K562 (cell line): ENCODE measurements at regions not wholly inside any gene's neighbourhood (a gene's known extent, or its start where the extent isn't known, plus 50 kb on each side); places are given as distances from the start of the nearest gene placed in this dataset.

Source experiments
- ATAC-seq: fragments of 200-7000 bp; cut with Tn5 transposase; 3 replicates; pipeline ENCODE4 v1.9.1; 2020; ENCODE audit warnings: moderate library complexity
- BruUV-seq: library from RNA; stranded (reverse); fragments of 400-500 nt; replicated peaks from 2 replicates; lab custom pipeline; 2021; lab: Mats Ljungman, UMichigan
- CTCF ChIA-PET: fragments of 300-600 bp; formaldehyde crosslinking; extraction: SDS; loops from one replicate; lab custom pipeline; 2021; ENCODE audit warnings: low intra/inter-chr PET ratio; lab: Yijun Ruan, JAX
- POLR2A ChIA-PET: fragments of 300-600, 350-650 bp; sonication (Branson Sonifier 250); formaldehyde crosslinking; extraction: SDS; loops from one replicate; lab custom pipeline; 2021; ENCODE audit warnings: antibody characterized with exemption, inconsistent platforms; lab: Yijun Ruan, JAX
- DNase-seq, 4 experiments: peaks; one replicate each; pipeline versions ENCODE4 v3.0.0 to v3.0.0-alpha.2; 2011 to 2018; ENCODE audit warnings: low spot score in 3 of 4, mixed read lengths in 3 of 4; ENCODE audit errors: extremely low read depth in 1 of 4
- FAIRE-seq: peaks from 2 replicates; lab custom pipeline; 2011; peaks lifted over from hg19 to GRCh38; lab: Jason Lieb, UNC
- H2AFZ ChIP-seq: 2 replicates; pipeline ENCODE4 v1.6.0; 2011; ENCODE audit warnings: low read depth, low read length, control low read depth, inconsistent platforms
- H3K27ac ChIP-seq: fragments of 200-600 bp; 3 replicates; pipeline ENCODE4 v1.8.0; 2011; ENCODE audit warnings: low read depth, mild to moderate bottlenecking, control low read depth, inconsistent platforms, low read length, moderate library complexity, mixed read lengths; ENCODE audit errors: extremely low read depth
- H3K27me3 ChIP-seq, 2 experiments: fragments of 300-600 bp in 1 of 2; 2 replicates in 1 of 2; 3 replicates in 1 of 2; pipeline versions ENCODE4 v1.6.0 to v1.8.0; 2011; ENCODE audit warnings: inconsistent platforms in 2 of 2, low read length in 2 of 2, mild to moderate bottlenecking in 1 of 2, mixed read lengths in 1 of 2, moderate library complexity in 1 of 2; ENCODE audit not compliant: control insufficient read depth in 2 of 2, insufficient read depth in 2 of 2
- H3K36me3 ChIP-seq: fragments of 300-600 bp; 3 replicates; pipeline ENCODE4 v1.8.0; 2011; ENCODE audit warnings: mild to moderate bottlenecking, low read length, inconsistent platforms; ENCODE audit not compliant: control insufficient read depth, insufficient read depth
- H3K4me1 ChIP-seq, 2 experiments: fragments of 200-600 bp in 1 of 2; replicated peaks in 1 of 2; 2 replicates in 1 of 2; 3 replicates in 1 of 2; pipeline versions ENCODE4 v1.5.1 to v1.8.0; 2011; ENCODE audit warnings: inconsistent platforms in 2 of 2, low read length in 2 of 2, mild to moderate bottlenecking in 1 of 2, mixed read lengths in 1 of 2, moderate library complexity in 1 of 2; ENCODE audit not compliant: control insufficient read depth in 2 of 2, insufficient read depth in 2 of 2
- H3K4me2 ChIP-seq: 2 replicates; pipeline ENCODE4 v1.6.1; 2011; ENCODE audit warnings: low read length, control low read depth, inconsistent platforms, mixed read lengths; ENCODE audit not compliant: insufficient read depth
- H3K4me3 ChIP-seq: fragments of 200-600 bp; sonication (generic), shearing (Covaris generic); 2 replicates; pipeline ENCODE4 v1.5.1; 2016; ENCODE audit warnings: control low read depth, inconsistent platforms
- H3K79me2 ChIP-seq: fragments of 200-600 bp; 3 replicates; pipeline ENCODE4 v1.8.0; 2011; ENCODE audit warnings: low read length, inconsistent platforms; ENCODE audit not compliant: control insufficient read depth, insufficient read depth
- H3K9ac ChIP-seq, 2 experiments: 2 replicates each; pipeline versions ENCODE4 v1.6.0 to v1.6.1; 2011; ENCODE audit warnings: low read depth in 2 of 2, low read length in 2 of 2, control low read depth in 1 of 2, inconsistent platforms in 1 of 2, mild to moderate bottlenecking in 1 of 2, mixed read lengths in 1 of 2; ENCODE audit not compliant: insufficient read depth in 1 of 2
- H3K9me1 ChIP-seq: one replicate; pipeline ENCODE4 v1.6.0; 2011; ENCODE audit warnings: inconsistent platforms, mild to moderate bottlenecking, low read length, moderate library complexity; ENCODE audit not compliant: control insufficient read depth, insufficient read depth
- H3K9me3 ChIP-seq: replicated peaks from 2 replicates; pipeline ENCODE4 v1.5.1; 2011; ENCODE audit warnings: low read depth, low read length, inconsistent platforms; ENCODE audit not compliant: control insufficient read depth, insufficient read depth
- H4K20me1 ChIP-seq: replicated peaks from 2 replicates; pipeline ENCODE4 v1.6.1; 2011; ENCODE audit warnings: low read length, inconsistent platforms, mixed read lengths; ENCODE audit not compliant: control insufficient read depth, insufficient read depth
- EZH2 ChIP-seq: IDR thresholded peaks from 2 replicates; pipeline ENCODE4 v1.6.1; 2012; ENCODE audit warnings: low read depth, mild to moderate bottlenecking, inconsistent platforms, low read length, borderline replicate concordance
- GABPB1 ChIP-seq: sonication (generic); formaldehyde crosslinking; IDR thresholded peaks from 2 replicates; pipeline ENCODE4 v1.8.0; 2022; ENCODE audit warnings: mild to moderate bottlenecking, missing genetic modification reagents
- HNRNPLL ChIP-seq: fragments of 200-400 bp; formaldehyde crosslinking; IDR thresholded peaks from 2 replicates; pipeline ENCODE4 v1.6.1; 2017; ENCODE audit warnings: low read length, low read depth, mild to moderate bottlenecking; ENCODE audit not compliant: poor library complexity, severe bottlenecking
- KLF1 ChIP-seq: fragments of 450-650 bp; IDR thresholded peaks from 2 replicates; pipeline ENCODE4 v1.6.1; 2016; ENCODE audit warnings: missing genetic modification characterization, missing compliant biosample characterization
- MTA2 ChIP-seq: fragments of 450-650 bp; IDR thresholded peaks from 2 replicates; pipeline ENCODE4 v1.6.1; 2016; ENCODE audit warnings: low read depth
- NELFE ChIP-seq: IDR thresholded peaks from 2 replicates; pipeline ENCODE4 v1.6.1; 2011; ENCODE audit warnings: mild to moderate bottlenecking; ENCODE audit not compliant: insufficient read depth, insufficient read length
- RBM39 ChIP-seq: fragments of 200-400 bp; formaldehyde crosslinking; optimal IDR thresholded peaks from 2 replicates; pipeline ENCODE3; 2018; ENCODE audit warnings: low read depth, low read length
- SAFB2 ChIP-seq: fragments of 200-400 bp; formaldehyde crosslinking; IDR thresholded peaks from 2 replicates; pipeline ENCODE4 v1.6.1; 2018; ENCODE audit warnings: borderline replicate concordance, low read length, low read depth, moderate library complexity; ENCODE audit not compliant: severe bottlenecking
- SMARCC2 ChIP-seq: fragments of 450-650 bp; IDR thresholded peaks from 2 replicates; pipeline ENCODE4 v1.6.1; 2017; ENCODE audit warnings: antibody characterized with exemption, moderate library complexity, mild to moderate bottlenecking, low read depth
- TCF7 ChIP-seq: sonication (generic); IDR thresholded peaks from 2 replicates; pipeline ENCODE4 v1.6.1; 2016; ENCODE audit warnings: antibody characterized with exemption, borderline replicate concordance
- XRCC3 ChIP-seq: fragments of 450-650 bp; IDR thresholded peaks from 2 replicates; pipeline ENCODE4 v1.6.1; 2017; ENCODE audit warnings: mild to moderate bottlenecking, moderate library complexity
- ZNF174 ChIP-seq: fragments of 250-450 bp; sonication (Bioruptor Pico); IDR thresholded peaks from 2 replicates; pipeline ENCODE4 v1.4.0; 2020; ENCODE audit warnings: mild to moderate bottlenecking
- WGBS: fragments of 100-300 bp; shearing (Covaris generic); methylation state at CpG from one replicate; pipeline ENCODE4 v1.1.6; 2016; ENCODE audit warnings: low coverage, mixed read lengths; ENCODE audit not compliant: insufficient coverage; ENCODE audit errors: missing lambda C conversion rate; 5-methylcytosine and 5-hydroxymethylcytosine counted together
- in situ Hi-C: fragments of 300-500 bp; cut with MboI; formaldehyde crosslinking; loops from 4 replicates; pipeline ENCODE4 v1.15.0; 2018; ENCODE audit warnings: inconsistent platforms, mixed read lengths
- intact Hi-C: fragments of 100-400 bp; cut with micrococcal nuclease; formaldehyde crosslinking; loops from 2 replicates; pipeline ENCODE4 v1.14.2; 2022
- TF ChIP-seq, protein P1 (sequence below): fragments of 250-450 bp; sonication (Bioruptor Pico); IDR thresholded peaks from 2 replicates; pipeline ENCODE4 v1.4.0; 2020
- TF ChIP-seq, protein P2 (sequence below): fragments of 450-650 bp; conservative IDR thresholded peaks from 2 replicates; pipeline ENCODE4 v1.6.1; 2016; ENCODE audit warnings: missing genetic modification characterization, low read depth, mild to moderate bottlenecking, control low read depth, missing compliant biosample characterization
- TF ChIP-seq, protein P3 (sequence below), 2 experiments: fragments of 200-800 bp in 1 of 2; sonication (Bioruptor generic) in 1 of 2; sonication (generic) in 1 of 2; formaldehyde crosslinking in 1 of 2; IDR thresholded peaks in 1 of 2; conservative IDR thresholded peaks in 1 of 2; 2 replicates each; pipeline versions ENCODE4 v1.5.0 to v1.6.1; 2016 to 2020; ENCODE audit warnings: missing compliant biosample characterization in 1 of 2, missing genetic modification characterization in 1 of 2, missing genetic modification reagents in 1 of 2

DNA sequence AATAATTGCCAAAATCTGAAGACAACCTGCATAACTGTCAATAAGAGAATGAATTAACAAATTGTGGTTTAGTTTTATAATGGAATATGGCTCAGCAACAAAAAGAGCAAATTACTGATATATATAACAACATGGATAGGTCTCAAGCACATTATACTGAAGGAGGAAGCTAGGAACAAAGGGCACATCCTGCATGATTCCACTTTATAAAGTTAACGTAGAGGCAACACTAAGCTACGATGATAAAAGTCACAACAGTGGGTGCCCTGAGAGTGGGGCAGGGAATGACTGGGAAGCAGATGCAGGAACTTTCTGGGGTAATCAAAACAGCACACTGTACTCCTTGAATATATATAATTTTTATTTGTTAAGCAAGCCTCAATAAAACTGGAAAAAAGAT, 165.2 kb downstream of the RMI1 start:
- Histone ChIP-seq H3K4me3 (no peak overlapping the region), H3K36me3 (no peaks in the 10 kb centered on the region), H3K9me1 (no peaks in the 10 kb centered on the region), H4K20me1 (no peaks in the 10 kb centered on the region), H3K9me3 (no peaks in the 10 kb centered on the region), H3K4me2 (no peak overlapping the region), H3K4me1 (peaks cover 0 to under 1% of the 10 kb centered on the region in 2 experiments; a peak in 1 of 5 replicates), H3K27me3 (peaks cover 1 to 9% of the 10 kb centered on the region in 2 experiments; a peak in 3 of 5 replicates), H3K9ac (no peak overlapping the region), H3K79me2 (no peaks in the 10 kb centered on the region), H3K27ac (no peak overlapping the region), H2AFZ (no peak overlapping the region)
- DNase-seq (no peak), FAIRE-seq (no peak), ATAC-seq (no peak)
- in situ Hi-C loops = no loop called here
- intact Hi-C loops = loop anchor here (2.0 kb wide), 1 partner anchor 19 kb away; no protein-coding TSS in a partner anchor
- POLR2A ChIA-PET = no interaction called here
- CTCF ChIA-PET = no interaction called here
- 0% methylated on average over 2 of the region's 2 CpGs for WGBS
- BruUV-seq = no TSS peak
- TF ChIP-seq KLF1 = no peak
- no peak for TF ChIP-seq RBM39
- TF ChIP-seq ZNF174 (CRISPR knock-in tag) = no peak
- TF ChIP-seq, protein P1, sequence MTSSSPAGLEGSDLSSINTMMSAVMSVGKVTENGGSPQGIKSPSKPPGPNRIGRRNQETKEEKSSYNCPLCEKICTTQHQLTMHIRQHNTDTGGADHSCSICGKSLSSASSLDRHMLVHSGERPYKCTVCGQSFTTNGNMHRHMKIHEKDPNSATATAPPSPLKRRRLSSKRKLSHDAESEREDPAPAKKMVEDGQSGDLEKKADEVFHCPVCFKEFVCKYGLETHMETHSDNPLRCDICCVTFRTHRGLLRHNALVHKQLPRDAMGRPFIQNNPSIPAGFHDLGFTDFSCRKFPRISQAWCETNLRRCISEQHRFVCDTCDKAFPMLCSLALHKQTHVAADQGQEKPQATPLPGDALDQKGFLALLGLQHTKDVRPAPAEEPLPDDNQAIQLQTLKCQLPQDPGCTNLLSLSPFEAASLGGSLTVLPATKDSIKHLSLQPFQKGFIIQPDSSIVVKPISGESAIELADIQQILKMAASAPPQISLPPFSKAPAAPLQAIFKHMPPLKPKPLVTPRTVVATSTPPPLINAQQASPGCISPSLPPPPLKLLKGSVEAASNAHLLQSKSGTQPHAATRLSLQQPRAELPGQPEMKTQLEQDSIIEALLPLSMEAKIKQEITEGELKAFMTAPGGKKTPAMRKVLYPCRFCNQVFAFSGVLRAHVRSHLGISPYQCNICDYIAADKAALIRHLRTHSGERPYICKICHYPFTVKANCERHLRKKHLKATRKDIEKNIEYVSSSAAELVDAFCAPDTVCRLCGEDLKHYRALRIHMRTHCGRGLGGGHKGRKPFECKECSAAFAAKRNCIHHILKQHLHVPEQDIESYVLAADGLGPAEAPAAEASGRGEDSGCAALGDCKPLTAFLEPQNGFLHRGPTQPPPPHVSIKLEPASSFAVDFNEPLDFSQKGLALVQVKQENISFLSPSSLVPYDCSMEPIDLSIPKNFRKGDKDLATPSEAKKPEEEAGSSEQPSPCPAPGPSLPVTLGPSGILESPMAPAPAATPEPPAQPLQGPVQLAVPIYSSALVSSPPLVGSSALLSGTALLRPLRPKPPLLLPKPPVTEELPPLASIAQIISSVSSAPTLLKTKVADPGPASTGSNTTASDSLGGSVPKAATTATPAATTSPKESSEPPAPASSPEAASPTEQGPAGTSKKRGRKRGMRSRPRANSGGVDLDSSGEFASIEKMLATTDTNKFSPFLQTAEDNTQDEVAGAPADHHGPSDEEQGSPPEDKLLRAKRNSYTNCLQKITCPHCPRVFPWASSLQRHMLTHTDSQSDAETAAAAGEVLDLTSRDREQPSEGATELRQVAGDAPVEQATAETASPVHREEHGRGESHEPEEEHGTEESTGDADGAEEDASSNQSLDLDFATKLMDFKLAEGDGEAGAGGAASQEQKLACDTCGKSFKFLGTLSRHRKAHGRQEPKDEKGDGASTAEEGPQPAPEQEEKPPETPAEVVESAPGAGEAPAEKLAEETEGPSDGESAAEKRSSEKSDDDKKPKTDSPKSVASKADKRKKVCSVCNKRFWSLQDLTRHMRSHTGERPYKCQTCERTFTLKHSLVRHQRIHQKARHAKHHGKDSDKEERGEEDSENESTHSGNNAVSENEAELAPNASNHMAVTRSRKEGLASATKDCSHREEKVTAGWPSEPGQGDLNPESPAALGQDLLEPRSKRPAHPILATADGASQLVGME = no peak
- TF ChIP-seq TCF7 = no peak
- no peak for TF ChIP-seq XRCC3
- TF ChIP-seq MTA2 = no peak
- TF ChIP-seq EZH2 = no peak
- TF ChIP-seq, protein P2, sequence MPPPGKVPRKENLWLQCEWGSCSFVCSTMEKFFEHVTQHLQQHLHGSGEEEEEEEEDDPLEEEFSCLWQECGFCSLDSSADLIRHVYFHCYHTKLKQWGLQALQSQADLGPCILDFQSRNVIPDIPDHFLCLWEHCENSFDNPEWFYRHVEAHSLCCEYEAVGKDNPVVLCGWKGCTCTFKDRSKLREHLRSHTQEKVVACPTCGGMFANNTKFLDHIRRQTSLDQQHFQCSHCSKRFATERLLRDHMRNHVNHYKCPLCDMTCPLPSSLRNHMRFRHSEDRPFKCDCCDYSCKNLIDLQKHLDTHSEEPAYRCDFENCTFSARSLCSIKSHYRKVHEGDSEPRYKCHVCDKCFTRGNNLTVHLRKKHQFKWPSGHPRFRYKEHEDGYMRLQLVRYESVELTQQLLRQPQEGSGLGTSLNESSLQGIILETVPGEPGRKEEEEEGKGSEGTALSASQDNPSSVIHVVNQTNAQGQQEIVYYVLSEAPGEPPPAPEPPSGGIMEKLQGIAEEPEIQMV = no peak
- TF ChIP-seq NELFE = no peak
- no peak for TF ChIP-seq GABPB1 (CRISPR knock-in tag)
- no peak for TF ChIP-seq SAFB2
- TF ChIP-seq, protein P3, sequence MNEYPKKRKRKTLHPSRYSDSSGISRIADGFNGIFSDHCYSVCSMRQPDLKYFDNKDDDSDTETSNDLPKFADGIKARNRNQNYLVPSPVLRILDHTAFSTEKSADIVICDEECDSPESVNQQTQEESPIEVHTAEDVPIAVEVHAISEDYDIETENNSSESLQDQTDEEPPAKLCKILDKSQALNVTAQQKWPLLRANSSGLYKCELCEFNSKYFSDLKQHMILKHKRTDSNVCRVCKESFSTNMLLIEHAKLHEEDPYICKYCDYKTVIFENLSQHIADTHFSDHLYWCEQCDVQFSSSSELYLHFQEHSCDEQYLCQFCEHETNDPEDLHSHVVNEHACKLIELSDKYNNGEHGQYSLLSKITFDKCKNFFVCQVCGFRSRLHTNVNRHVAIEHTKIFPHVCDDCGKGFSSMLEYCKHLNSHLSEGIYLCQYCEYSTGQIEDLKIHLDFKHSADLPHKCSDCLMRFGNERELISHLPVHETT (CRISPR knock-in tag; conservative IDR thresholded peaks at IDR 0.05 in 1 of 2, IDR thresholded peaks at IDR 0.05 in 1 of 2) = no peak
- no peak for TF ChIP-seq HNRNPLL
- TF ChIP-seq SMARCC2 = no peak
